ENCODE measurements at regions not wholly inside any gene's neighbourhood (a gene's known extent, or its start where the extent isn't known, plus 50 kb on each side); places are given as distances from the start of the nearest gene placed in this dataset.

- TF ChIP-seq, protein P1, sequence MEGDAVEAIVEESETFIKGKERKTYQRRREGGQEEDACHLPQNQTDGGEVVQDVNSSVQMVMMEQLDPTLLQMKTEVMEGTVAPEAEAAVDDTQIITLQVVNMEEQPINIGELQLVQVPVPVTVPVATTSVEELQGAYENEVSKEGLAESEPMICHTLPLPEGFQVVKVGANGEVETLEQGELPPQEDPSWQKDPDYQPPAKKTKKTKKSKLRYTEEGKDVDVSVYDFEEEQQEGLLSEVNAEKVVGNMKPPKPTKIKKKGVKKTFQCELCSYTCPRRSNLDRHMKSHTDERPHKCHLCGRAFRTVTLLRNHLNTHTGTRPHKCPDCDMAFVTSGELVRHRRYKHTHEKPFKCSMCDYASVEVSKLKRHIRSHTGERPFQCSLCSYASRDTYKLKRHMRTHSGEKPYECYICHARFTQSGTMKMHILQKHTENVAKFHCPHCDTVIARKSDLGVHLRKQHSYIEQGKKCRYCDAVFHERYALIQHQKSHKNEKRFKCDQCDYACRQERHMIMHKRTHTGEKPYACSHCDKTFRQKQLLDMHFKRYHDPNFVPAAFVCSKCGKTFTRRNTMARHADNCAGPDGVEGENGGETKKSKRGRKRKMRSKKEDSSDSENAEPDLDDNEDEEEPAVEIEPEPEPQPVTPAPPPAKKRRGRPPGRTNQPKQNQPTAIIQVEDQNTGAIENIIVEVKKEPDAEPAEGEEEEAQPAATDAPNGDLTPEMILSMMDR (IDR thresholded peaks at IDR 0.05; ENCODE audit: low read depth, low read length, poor library complexity, severe bottlenecking), result no peak
- no peak for TF ChIP-seq EZH2phosphoT487 (IDR thresholded peaks at IDR 0.05; ENCODE audit: borderline replicate concordance, low read length)
- H3K36me3 ChIP-seq (ENCODE audit: control insufficient read depth, low read length), result no peaks in the 10 kb centered on the region
- H3K27ac ChIP-seq (ENCODE audit: low read depth, low read length), result no peak overlapping the region
- no peaks in the 10 kb centered on the region for H3F3A ChIP-seq (ENCODE audit: control insufficient read depth, insufficient read depth)
- H3K4me3 ChIP-seq (ENCODE audit: low read length), result no peak overlapping the region
- H3K9me2 ChIP-seq (replicated peaks; ENCODE audit: control insufficient read depth, low read length), result no peaks in the 10 kb centered on the region
- H3K4me1 ChIP-seq (ENCODE audit: control insufficient read depth, low read length), result no peaks in the 10 kb centered on the region
- no peaks in the 10 kb centered on the region for H3K79me2 ChIP-seq (ENCODE audit: control insufficient read depth, low read length)
- H3K4me2 ChIP-seq (ENCODE audit: low read length), result no peak overlapping the region
- no peaks in the 10 kb centered on the region for H3K9me3 ChIP-seq (ENCODE audit: control insufficient read depth, insufficient read depth, low read length)
- no peaks in the 10 kb centered on the region for H4K20me1 ChIP-seq (ENCODE audit: control insufficient read depth, insufficient read depth, low read depth, low read length)
- H3K27me3 ChIP-seq (ENCODE audit: control insufficient read depth, low read length), result no peaks in the 10 kb centered on the region
These were observed 110.7 kb downstream of the COPS8 start for GRCh38 chr2:237196409-237196808.

GRCh38 chr2:237196866-237197618, 111.4 kb downstream of the COPS8 start:
- Histone ChIP-seq H3K27me3 (ENCODE audit: control insufficient read depth, low read length) (no peaks in the 10 kb centered on the region), H3K4me1 (ENCODE audit: control insufficient read depth, low read length) (no peaks in the 10 kb centered on the region), H3K4me3 (ENCODE audit: low read length) (no peak overlapping the region), H4K20me1 (ENCODE audit: control insufficient read depth, insufficient read depth, low read depth, low read length) (no peaks in the 10 kb centered on the region), H3K4me2 (ENCODE audit: low read length) (no peak overlapping the region), H3K36me3 (ENCODE audit: control insufficient read depth, low read length) (no peaks in the 10 kb centered on the region), H3F3A (ENCODE audit: control insufficient read depth, insufficient read depth) (no peaks in the 10 kb centered on the region), H3K27ac (ENCODE audit: low read depth, low read length) (no peak overlapping the region), H3K79me2 (ENCODE audit: control insufficient read depth, low read length) (no peaks in the 10 kb centered on the region), H3K9me2 (replicated peaks; ENCODE audit: control insufficient read depth, low read length) (no peaks in the 10 kb centered on the region), H3K9me3 (ENCODE audit: control insufficient read depth, insufficient read depth, low read length) (no peaks in the 10 kb centered on the region)
- no peak for TF ChIP-seq EZH2phosphoT487 (IDR thresholded peaks at IDR 0.05; ENCODE audit: borderline replicate concordance, low read length)
- TF ChIP-seq, protein P1 (IDR thresholded peaks at IDR 0.05; ENCODE audit: low read depth, low read length, poor library complexity, severe bottlenecking), result no peak

- H3K9me2 ChIP-seq (replicated peaks; ENCODE audit: control insufficient read depth, low read length), result no peaks in the 10 kb centered on the region
- H3K4me2 ChIP-seq (ENCODE audit: low read length), result no peak overlapping the region
- H3K4me3 ChIP-seq (ENCODE audit: low read length), result no peak overlapping the region
- no peaks in the 10 kb centered on the region for H3K9me3 ChIP-seq (ENCODE audit: control insufficient read depth, insufficient read depth, low read length)
- no peaks in the 10 kb centered on the region for H4K20me1 ChIP-seq (ENCODE audit: control insufficient read depth, insufficient read depth, low read depth, low read length)
- no peaks in the 10 kb centered on the region for H3K36me3 ChIP-seq (ENCODE audit: control insufficient read depth, low read length)
- H3K79me2 ChIP-seq (ENCODE audit: control insufficient read depth, low read length), result no peaks in the 10 kb centered on the region
- no peaks in the 10 kb centered on the region for H3K4me1 ChIP-seq (ENCODE audit: control insufficient read depth, low read length)
- TF ChIP-seq, protein P1 (IDR thresholded peaks at IDR 0.05; ENCODE audit: low read depth, low read length, poor library complexity, severe bottlenecking), result no peak
- no peak for TF ChIP-seq EZH2phosphoT487 (IDR thresholded peaks at IDR 0.05; ENCODE audit: borderline replicate concordance, low read length)
- H3K27me3 ChIP-seq (ENCODE audit: control insufficient read depth, low read length), result no peaks in the 10 kb centered on the region
- no peaks in the 10 kb centered on the region for H3F3A ChIP-seq (ENCODE audit: control insufficient read depth, insufficient read depth)
- H3K27ac ChIP-seq (ENCODE audit: low read depth, low read length), result no peak overlapping the region
These were observed 112.6 kb downstream of the COPS8 start for GRCh38 chr2:237198164-237198855.
